COLO829 (cell line): ENCODE measurements at regions not wholly inside any gene's neighbourhood (a gene's known extent, or its start where the extent isn't known, plus 50 kb on each side); places are given as distances from the start of the nearest gene placed in this dataset.
A peak's percentile ranks its signal among the peaks of the same experiment; 100 is the strongest.
"Not testable (repeated sequence)": the region's sequence is repeated elsewhere in the genome, so short reads cannot be mapped to it uniquely, and the experiment has no call there.

Source experiments
- DNase-seq: peaks from one replicate; pipeline ENCODE4 v3.0.0; 2012; ENCODE audit warnings: low spot score

GRCh38 chr12:40431169-40431568 is 206.4 kb downstream of the LRRK2 start:
- no peak for DNase-seq

- DNase-seq, result no peak
Measured at GRCh38 chr12:40435251-40435650, 210.5 kb downstream of the LRRK2 start.

GRCh38 chr12:40435951-40436350 is 211.2 kb downstream of the LRRK2 start:
- no peak for DNase-seq

- no peak for DNase-seq
Measured at GRCh38 chr12:40436564-40436963, 211.8 kb downstream of the LRRK2 start.

DNA sequence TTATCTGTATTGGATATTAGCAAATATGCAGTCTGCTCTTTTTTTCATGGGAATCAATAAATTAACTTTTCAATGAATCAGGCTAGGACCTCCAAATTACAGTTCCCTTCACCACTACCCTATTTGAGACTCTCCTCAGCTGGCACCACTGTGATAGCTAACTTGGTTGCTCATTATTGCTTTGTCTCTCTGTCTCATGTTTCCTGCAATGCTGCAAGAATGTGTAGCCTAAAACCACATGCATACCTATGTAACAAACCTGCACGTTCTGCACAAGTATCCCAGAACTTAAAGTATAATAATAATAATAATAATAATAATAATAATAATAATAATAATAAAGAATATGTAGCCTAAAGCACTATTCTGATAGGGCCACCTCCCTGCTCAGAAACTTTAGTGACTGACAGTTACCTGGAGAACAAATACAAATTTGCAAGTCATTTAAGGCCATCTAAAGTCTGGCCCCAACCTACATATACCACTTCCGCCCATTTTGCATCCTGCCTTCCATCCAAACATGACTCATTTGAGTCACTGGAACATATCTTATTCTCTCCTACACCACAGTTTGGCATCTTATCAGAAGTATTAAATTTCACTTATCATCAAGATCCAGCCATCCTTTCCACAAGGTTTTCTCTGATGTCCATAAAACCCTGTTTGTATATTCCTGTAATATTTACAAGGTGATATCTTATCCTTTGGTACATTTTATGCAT is 215.1 kb downstream of the LRRK2 start:
- DNase-seq, result no peak

DNA sequence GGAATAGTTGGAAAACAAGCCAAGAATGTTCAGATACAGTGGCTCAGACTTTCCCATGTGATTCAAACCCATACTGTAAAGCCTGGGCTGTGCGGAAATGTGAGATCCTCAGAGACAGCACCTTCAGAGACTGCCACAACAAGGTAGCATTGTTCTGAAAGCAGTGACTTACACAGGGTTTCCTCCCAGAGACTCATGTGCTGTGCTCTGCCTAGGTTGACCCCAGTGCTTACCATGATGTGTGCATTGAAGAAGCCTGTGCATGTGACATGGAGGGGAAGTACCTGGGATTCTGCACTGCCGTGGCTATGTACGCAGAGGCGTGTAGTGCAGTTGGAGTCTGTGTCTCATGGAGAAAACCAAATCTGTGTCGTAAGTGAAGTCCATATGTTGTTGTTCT is 219.4 kb downstream of the LRRK2 start:
- DNase-seq, result peak; percentile 13

DNA sequence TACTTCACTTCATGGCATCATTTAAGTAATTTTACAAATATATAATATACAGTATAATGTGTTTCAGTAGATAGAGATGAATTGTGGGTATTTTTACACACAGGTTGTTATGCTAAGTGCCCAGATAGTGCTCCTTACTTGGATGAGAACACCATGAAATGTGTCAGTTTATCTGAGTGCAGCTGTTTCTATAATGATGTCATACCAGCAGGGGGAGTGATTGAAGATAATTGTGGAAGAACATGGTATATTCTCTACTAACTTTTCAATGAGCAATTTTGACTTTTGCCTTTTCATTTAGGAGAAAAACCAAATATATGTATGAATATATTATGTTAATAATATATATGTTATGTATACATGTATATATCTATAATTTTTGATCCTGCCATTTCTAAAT is 221.6 kb downstream of the LRRK2 start:
- DNase-seq, result peak; percentile 34

- DNase-seq, result not testable (repeated sequence)
Measured at GRCh38 chr12:40448523-40448922, 223.7 kb downstream of the LRRK2 start.

DNA sequence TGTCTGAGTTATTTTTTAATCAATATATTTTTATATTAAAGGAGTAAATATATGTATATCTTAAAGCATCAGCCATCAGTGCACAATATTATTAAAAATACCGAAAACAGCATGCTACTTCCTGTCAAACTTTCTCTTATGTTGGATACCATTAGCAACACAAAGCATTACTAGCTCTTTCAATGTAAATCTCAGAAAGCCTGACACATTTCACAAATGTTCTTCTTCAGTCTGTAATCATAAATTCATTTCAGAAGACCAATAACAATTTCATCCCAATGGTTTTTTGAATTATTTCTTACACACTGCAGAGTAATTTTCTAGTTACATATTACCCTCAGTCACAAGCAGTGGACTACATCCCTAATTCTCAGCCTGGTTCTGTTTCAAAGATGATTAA is 226.9 kb downstream of the LRRK2 start:
- DNase-seq, result no peak

DNA sequence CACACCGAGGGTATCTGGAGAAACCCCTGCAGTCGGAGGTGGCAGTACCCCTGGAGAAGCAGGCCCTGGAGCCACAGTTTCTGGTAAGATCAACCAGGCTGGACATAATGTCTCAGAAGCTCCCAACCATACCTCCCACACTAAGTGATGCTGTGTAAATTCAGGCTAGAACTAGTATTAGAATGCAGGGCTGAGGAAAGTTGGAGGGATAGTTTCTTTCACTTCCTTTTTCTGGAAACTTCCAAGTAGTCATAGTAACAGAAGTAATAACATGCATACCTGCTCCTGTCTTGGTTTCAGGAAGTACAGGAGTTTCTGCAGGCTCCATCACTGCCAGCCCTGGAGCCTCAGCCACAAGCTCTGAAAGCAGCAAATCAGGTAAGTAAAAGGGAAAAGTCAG is 228.1 kb upstream of the CNTN1 start:
- no peak for DNase-seq

- DNase-seq, result no peak
Measured at GRCh38 chr12:40469736-40470135, 222.5 kb upstream of the CNTN1 start.

DNA sequence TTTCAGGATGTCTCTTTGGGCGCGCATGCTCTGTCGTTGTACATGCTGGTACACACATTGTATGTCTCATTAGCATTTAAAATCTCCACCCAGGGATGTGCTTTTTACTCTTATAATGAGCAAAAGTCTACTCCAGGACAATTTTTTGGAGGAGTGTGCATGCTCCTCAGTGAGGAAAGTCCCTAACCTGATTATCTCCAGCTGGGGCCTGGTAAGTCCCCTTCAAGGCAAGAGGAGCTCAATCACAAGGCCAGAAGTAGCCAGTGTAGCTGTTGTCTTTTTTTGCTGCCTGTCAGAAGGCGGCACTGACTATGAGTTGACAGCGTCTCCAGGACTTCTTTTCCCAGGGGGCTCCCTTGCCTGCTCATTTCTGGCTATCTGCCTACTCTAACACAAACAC is 218.3 kb upstream of the CNTN1 start:
- no peak for DNase-seq

DNA sequence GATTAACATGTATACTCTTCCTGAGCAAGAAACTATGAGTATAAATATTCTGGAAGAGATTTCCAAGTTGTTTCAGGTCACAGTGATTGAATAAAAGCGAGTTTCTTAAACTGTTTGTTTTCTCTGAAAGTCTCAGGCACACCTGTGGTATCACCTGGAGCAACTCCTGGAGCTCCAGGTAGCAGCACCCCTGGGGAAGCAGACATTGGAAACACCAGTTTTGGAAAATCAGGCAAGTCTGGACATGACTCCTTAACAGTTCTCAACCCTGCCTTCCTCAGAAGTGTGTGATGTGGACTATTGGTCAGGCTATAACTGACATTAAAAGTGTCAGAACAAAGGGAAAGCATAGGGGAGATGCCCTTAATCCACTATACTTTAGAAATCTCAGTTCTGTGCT is 217.6 kb upstream of the CNTN1 start:
- DNase-seq, result no peak

DNA sequence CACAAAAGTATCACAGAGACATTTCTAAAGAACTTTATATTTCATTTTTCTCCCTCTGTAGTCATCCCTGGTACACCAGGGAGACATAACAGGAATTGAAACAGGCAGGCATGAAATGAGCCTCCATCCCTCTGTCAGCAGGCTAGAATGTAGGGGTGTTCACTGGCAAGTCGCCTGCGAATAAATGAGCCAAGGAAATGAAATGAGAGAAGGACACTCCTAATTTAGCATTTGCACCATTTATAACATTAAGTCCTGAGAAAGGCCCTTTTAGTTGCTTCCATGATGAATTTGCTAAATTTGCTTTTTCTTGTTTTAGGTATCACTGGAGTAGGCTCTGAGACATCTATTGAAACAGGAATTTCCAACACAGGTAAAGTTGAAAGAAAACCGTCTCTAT is 192.4 kb upstream of the CNTN1 start:
- DNase-seq, result no peak

- DNase-seq, result no peak
Measured at GRCh38 chr12:40502322-40502721, 189.9 kb upstream of the CNTN1 start.

- no peak for DNase-seq
Measured at GRCh38 chr12:40505327-40505726, 186.9 kb upstream of the CNTN1 start.

GRCh38 chr12:40508421-40508820 is 183.8 kb upstream of the CNTN1 start:
- no peak for DNase-seq

DNA sequence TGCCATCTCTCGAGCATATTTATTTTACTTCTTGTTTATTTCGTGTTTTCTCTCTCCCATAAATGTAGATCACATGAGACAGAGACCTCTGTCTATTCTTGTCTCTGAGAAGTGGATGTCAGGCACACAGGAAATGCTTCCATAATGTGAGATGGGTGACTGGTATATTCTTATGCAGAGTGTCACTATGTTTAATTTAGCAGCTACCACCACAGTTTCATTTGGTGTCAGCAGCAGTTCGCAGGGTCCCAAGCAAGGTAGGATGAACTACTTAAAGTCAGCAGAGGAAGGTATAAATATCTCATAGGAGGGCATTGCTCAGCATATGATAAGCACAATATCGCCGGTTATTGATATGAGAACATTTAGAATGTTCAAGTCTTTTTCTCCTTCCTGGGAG is 180.9 kb upstream of the CNTN1 start:
- DNase-seq, result no peak

- DNase-seq, result no peak
Measured at GRCh38 chr12:40515041-40515816, 177.0 kb upstream of the CNTN1 start.

DNA sequence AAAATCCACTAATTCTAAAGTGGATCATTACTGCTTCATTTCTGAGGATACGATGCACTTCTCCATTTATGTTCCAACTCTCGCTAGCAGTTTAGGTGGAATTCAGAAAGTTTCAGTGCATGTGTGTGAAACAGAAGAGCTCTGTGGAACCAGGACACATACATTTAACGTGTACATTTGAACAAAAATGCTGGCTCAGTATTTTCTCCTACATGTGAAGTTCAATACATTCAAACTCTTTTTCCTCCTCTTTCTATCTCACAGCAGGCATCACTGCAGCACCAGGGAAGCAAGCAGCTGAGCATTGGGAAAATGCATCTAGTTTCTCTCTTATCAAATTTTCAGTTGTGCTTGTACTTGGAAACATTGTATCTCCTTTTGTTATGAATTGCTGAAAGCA is 169.4 kb upstream of the CNTN1 start:
- no peak for DNase-seq

DNA sequence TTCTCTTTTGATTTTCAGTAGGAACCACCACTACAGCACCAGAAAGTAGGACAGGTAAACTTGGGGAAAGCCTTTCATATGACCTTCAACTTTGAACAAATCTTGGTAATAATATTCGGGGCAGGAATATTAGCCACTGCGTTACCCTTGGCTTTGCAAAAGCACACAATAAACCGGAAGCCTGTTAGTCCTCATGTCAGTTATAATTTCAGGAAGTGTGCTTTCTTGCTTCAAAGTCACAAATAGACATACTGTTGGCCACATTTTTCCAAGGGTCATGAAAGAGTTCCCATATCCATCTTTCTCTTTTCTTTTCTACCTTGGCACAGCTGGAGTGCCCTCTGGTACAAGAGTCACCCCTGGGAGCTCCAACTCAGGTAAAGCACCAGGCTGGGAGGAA is 167.2 kb upstream of the CNTN1 start:
- DNase-seq, result no peak

DNA sequence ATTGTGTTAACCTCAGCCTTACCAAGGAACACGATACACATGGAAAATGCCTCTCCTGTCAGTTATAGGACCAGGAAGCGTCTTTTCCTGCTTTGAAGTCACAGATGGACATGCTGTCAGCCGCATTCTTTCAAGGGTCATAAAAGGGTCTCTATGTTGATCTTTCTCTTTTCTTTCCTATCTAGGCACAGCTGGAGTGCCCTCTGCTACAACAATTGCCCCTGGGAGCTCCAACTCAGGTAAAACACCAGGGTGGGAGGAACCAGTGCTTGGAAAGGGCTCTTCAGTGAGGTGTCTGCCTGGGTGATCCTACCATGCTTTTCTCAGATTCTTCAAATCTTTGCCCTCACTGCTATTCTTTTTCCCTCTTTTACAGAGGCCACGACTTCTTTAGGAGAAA is 157.4 kb upstream of the CNTN1 start:
- DNase-seq, result no peak

DNA sequence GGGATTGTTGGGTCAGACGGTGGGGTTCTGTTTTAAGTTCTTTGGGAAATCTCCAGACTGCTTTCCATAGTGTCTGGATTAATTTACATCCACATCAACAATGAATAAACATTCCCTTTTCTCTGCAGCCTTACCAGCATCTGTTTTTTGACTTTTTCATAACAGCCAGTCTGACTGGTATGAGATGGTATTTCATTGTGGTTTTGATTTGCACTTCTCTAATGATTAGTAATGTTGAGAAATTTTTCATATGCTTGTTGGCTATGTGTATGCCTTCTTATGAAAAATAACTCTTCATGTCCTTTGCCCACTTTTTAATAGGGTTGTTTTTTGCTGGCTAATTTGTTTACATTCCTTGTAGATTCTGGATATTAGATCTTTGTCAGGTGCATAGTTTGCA is 140.8 kb upstream of the CNTN1 start:
- DNase-seq, result no peak

- DNase-seq, result no peak
Measured at GRCh38 chr12:40552868-40553267, 139.4 kb upstream of the CNTN1 start.
